ENCODE measurements at regions not wholly inside any gene's neighbourhood (a gene's known extent, or its start where the extent isn't known, plus 50 kb on each side); places are given as distances from the start of the nearest gene placed in this dataset.

DNA sequence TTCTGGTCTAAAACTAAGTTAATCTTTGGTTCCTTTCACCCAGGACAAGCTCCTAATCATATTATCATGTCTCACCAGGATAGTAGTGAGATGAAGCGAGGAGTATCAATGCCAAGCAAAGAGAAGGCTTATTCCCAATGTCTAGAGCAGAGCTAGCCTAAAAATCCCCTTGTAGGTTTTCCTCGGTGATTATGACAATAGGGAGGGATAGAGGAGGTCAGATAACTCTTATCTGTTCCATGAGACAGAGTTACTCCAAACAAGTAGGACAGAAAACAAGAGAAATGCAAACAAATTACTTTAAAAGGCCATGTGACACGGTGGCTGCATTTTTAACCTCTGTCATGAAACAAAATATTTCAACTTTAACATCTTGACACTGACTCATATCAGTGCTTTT is 623.1 kb downstream of the ADCYAP1 start:
- no peak for TF ChIP-seq CTCF (IDR thresholded peaks at IDR 0.05)

GRCh38 chr18:1528447-1528846 is 623.8 kb downstream of the ADCYAP1 start:
- TF ChIP-seq CTCF (IDR thresholded peaks at IDR 0.05), result no peak

- no peak for TF ChIP-seq CTCF (IDR thresholded peaks at IDR 0.05)
These were observed 624.4 kb downstream of the ADCYAP1 start for GRCh38 chr18:1528964-1529509.

DNA sequence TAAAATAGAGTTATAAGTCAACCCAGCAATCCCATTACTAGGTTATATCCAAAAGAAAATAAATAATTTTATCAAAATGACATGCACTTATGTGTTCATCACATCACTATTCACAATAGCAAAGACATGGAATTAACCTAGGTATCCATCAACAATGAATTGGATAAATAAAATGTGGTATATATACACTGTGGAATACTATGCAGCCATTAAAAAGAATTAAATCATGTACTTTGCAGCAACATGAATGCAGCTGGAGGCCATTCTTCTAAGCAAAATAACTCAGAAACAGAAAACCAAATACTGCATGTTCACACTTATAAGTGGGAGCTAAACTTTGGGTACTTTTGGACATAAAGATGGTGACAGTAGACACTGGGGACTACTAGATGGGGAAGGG is 626.0 kb downstream of the ADCYAP1 start:
- no peak for TF ChIP-seq CTCF (IDR thresholded peaks at IDR 0.05)

DNA sequence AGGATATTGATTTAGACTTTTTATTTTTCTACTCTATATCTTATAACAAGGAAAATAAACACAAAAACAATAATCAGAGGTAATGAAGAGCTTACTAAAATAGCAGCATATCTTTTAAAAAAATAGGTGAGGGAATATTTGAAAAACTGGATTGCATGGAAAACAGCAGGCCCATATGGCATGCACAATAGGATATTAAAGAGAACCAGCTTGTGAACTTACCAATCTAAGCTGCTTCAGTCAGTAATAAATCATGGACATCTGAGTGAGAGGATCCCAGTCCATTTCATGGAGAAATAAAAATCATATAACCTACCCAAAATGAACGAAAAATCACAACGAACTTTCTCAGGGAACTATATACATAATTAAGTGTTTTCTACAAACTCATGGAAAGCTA is 634.6 kb downstream of the ADCYAP1 start:
- TF ChIP-seq CTCF (IDR thresholded peaks at IDR 0.05), result no peak

- TF ChIP-seq CTCF (IDR thresholded peaks at IDR 0.05), result no peak
These were observed 636.8 kb downstream of the ADCYAP1 start for GRCh38 chr18:1541478-1541877.

- TF ChIP-seq CTCF (IDR thresholded peaks at IDR 0.05), result no peak
These were observed 637.6 kb downstream of the ADCYAP1 start for GRCh38 chr18:1542230-1542774.

- no peak for TF ChIP-seq CTCF (IDR thresholded peaks at IDR 0.05)
These were observed 639.3 kb downstream of the ADCYAP1 start for GRCh38 chr18:1544016-1544415.

Measured in LNCAP (cell line).